SK-N-SH (cell line): ENCODE measurements at regions not wholly inside any gene's neighbourhood (a gene's known extent, or its start where the extent isn't known, plus 50 kb on each side); places are given as distances from the start of the nearest gene placed in this dataset.

Experiments used
- CTCF ChIA-PET: fragments of 300-600, 350-600 bp; formaldehyde crosslinking; extraction: SDS; loops from one replicate; lab custom pipeline; 2021; lab: Yijun Ruan, JAX
- POLR2A ChIA-PET: fragments of 350-600 bp; sonication (Branson Sonifier 250); formaldehyde crosslinking; extraction: SDS; loops from one replicate; lab custom pipeline; 2020; ENCODE audit warnings: antibody characterized with exemption, inconsistent platforms; lab: Yijun Ruan, JAX
- DNase-seq: peaks from one replicate; pipeline ENCODE4 v3.0.0; 2012
- H2AFZ ChIP-seq: fragments of 200-600 bp; sonication (generic); 2 replicates; pipeline ENCODE4 v1.8.1; 2016; ENCODE audit warnings: antibody characterized with exemption, mild to moderate bottlenecking, low read depth
- H3F3A ChIP-seq: fragments of 200-600 bp; sonication (generic); replicated peaks from 2 replicates; pipeline ENCODE3; 2016; ENCODE audit warnings: antibody characterized with exemption, mild to moderate bottlenecking; ENCODE audit not compliant: insufficient read depth
- H3K27ac ChIP-seq, 2 experiments: fragments of 200-500 bp in 1 of 2; fragments of 200-600 bp in 1 of 2; sonication (Bioruptor generic) in 1 of 2; sonication (generic), shearing (Covaris generic) in 1 of 2; 2 replicates each; pipeline versions ENCODE4 v1.5.1 to v1.6.1; 2014 to 2016; ENCODE audit warnings: low read depth in 2 of 2, inconsistent platforms in 1 of 2, low read length in 1 of 2, mild to moderate bottlenecking in 1 of 2, mixed read lengths in 1 of 2
- H3K27me3 ChIP-seq: fragments of 200-600 bp; sonication (generic), shearing (Covaris generic); 2 replicates; pipeline ENCODE4 v1.6.1; 2016; ENCODE audit warnings: mixed run types; ENCODE audit not compliant: insufficient read depth
- H3K36me3 ChIP-seq, 2 experiments: fragments of 200-500 bp in 1 of 2; fragments of 200-600 bp in 1 of 2; sonication (Bioruptor generic) in 1 of 2; sonication (generic) in 1 of 2; replicated peaks in 1 of 2; 2 replicates each; pipeline versions ENCODE3 to v1.5.1; 2014 to 2016; ENCODE audit warnings: low read length in 1 of 2, mild to moderate bottlenecking in 1 of 2; ENCODE audit not compliant: insufficient read depth in 2 of 2, control insufficient read depth in 1 of 2
- H3K4me1 ChIP-seq, 2 experiments: fragments of 200-500 bp in 1 of 2; fragments of 200-600 bp in 1 of 2; sonication (Bioruptor generic) in 1 of 2; sonication (generic), shearing (Covaris generic) in 1 of 2; 2 replicates each; pipeline versions ENCODE4 v1.5.1 to v1.6.1; 2014 to 2016; ENCODE audit warnings: low read depth in 1 of 2, low read length in 1 of 2, mixed run types in 1 of 2; ENCODE audit not compliant: insufficient read depth in 2 of 2, control insufficient read depth in 1 of 2
- H3K4me2 ChIP-seq: fragments of 200-600 bp; sonication (generic), shearing (Covaris generic); 2 replicates; pipeline ENCODE4 v1.6.1; 2017; ENCODE audit warnings: mixed run types
- H3K4me3 ChIP-seq, 2 experiments: fragments of 200-500 bp in 1 of 2; fragments of 200-600 bp in 1 of 2; sonication (Bioruptor generic) in 1 of 2; sonication (generic), shearing (Covaris generic) in 1 of 2; 2 replicates each; pipeline versions ENCODE4 v1.5.1 to v1.8.1; 2014 to 2016; ENCODE audit warnings: low read depth in 2 of 2, inconsistent platforms in 1 of 2, low read length in 1 of 2, mild to moderate bottlenecking in 1 of 2, mixed read lengths in 1 of 2, moderate library complexity in 1 of 2
- H3K79me2 ChIP-seq: fragments of 200-600 bp; sonication (generic); 2 replicates; pipeline ENCODE4 v1.8.1; 2017; ENCODE audit warnings: mild to moderate bottlenecking; ENCODE audit not compliant: insufficient read depth
- H3K9ac ChIP-seq: fragments of 200-600 bp; sonication (generic); 2 replicates; pipeline ENCODE4 v1.6.1; 2017; ENCODE audit warnings: mixed run types
- H3K9me2 ChIP-seq: fragments of 200-600 bp; sonication (generic); 2 replicates; pipeline ENCODE4 v1.6.1; 2017; ENCODE audit warnings: mixed run types
- H3K9me3 ChIP-seq: fragments of 200-600 bp; sonication (generic); 2 replicates; pipeline ENCODE4 v1.6.1; 2017; ENCODE audit warnings: mixed run types, mild to moderate bottlenecking, moderate library complexity
- H4K20me1 ChIP-seq: fragments of 200-600 bp; sonication (generic); 2 replicates; pipeline ENCODE4 v1.6.1; 2017; ENCODE audit warnings: mild to moderate bottlenecking, mixed run types; ENCODE audit not compliant: insufficient read depth
- CHD2 ChIP-seq: fragments of 150-350 bp; IDR thresholded peaks from 2 replicates; pipeline ENCODE4 v1.6.1; 2018; ENCODE audit warnings: low read length; ENCODE audit not compliant: partially characterized antibody
- ELF1 ChIP-seq: IDR thresholded peaks from 2 replicates; pipeline ENCODE4 v1.4.0; 2012
- FOSL2 ChIP-seq: IDR thresholded peaks from 2 replicates; pipeline ENCODE4 v1.4.0; 2012; ENCODE audit warnings: low read depth, mild to moderate bottlenecking, moderate library complexity, borderline replicate concordance
- GABPA ChIP-seq: IDR thresholded peaks from 2 replicates; pipeline ENCODE4 v1.4.0; 2012; ENCODE audit warnings: low read depth, mild to moderate bottlenecking
- GATA2 ChIP-seq: sonication (generic); formaldehyde crosslinking; IDR thresholded peaks from 2 replicates; pipeline ENCODE4 v1.5.0; 2020; ENCODE audit warnings: mild to moderate bottlenecking, missing genetic modification reagents
- IRF3 ChIP-seq: fragments of 150-350 bp; IDR thresholded peaks from 2 replicates; pipeline ENCODE4 v1.6.1; 2016; ENCODE audit warnings: mild to moderate bottlenecking, low read depth, low read length
- JUND ChIP-seq: IDR thresholded peaks from 2 replicates; pipeline ENCODE4 v1.4.0; 2012
- NFIC ChIP-seq: IDR thresholded peaks from 2 replicates; pipeline ENCODE4 v1.4.0; 2012; ENCODE audit warnings: borderline replicate concordance
- PBX3 ChIP-seq: IDR thresholded peaks from 2 replicates; pipeline ENCODE4; 2012
- POLR2AphosphoS5 ChIP-seq: IDR thresholded peaks from 2 replicates; pipeline ENCODE4 v1.6.1; 2012; ENCODE audit warnings: low read depth, low read length
- RCOR1 ChIP-seq: fragments of 150-350 bp; IDR thresholded peaks from 2 replicates; pipeline ENCODE4 v1.6.1; 2017; ENCODE audit warnings: antibody characterized with exemption, low read length
- RXRA ChIP-seq: IDR thresholded peaks from 2 replicates; pipeline ENCODE4 v1.4.0; 2012; ENCODE audit warnings: low read depth, mild to moderate bottlenecking, borderline replicate concordance
- SIN3A ChIP-seq: IDR thresholded peaks from 2 replicates; pipeline ENCODE4 v1.6.1; 2012; ENCODE audit warnings: low read depth, mild to moderate bottlenecking, low read length, moderate library complexity, borderline replicate concordance
- SMC3 ChIP-seq: IDR thresholded peaks from 2 replicates; pipeline ENCODE4 v1.6.1; 2012; ENCODE audit warnings: low read depth, low read length, improper control_type of control experiment
- TAF1 ChIP-seq: IDR thresholded peaks from 2 replicates; pipeline ENCODE4 v1.6.1; 2012; ENCODE audit warnings: low read depth, mild to moderate bottlenecking, low read length, moderate library complexity, borderline replicate concordance
- TCF12 ChIP-seq: IDR thresholded peaks from 2 replicates; pipeline ENCODE4 v1.4.0; 2012
- TEAD4 ChIP-seq: IDR thresholded peaks from 2 replicates; pipeline ENCODE4 v1.4.0; 2012; ENCODE audit warnings: mild to moderate bottlenecking, borderline replicate concordance; ENCODE audit not compliant: insufficient read depth
- USF1 ChIP-seq: IDR thresholded peaks from 2 replicates; pipeline ENCODE4 v1.4.0; 2012; ENCODE audit warnings: low read depth, borderline replicate concordance
- USF2 ChIP-seq: fragments of 150-350 bp; IDR thresholded peaks from 2 replicates; pipeline ENCODE4 v1.6.1; 2017; ENCODE audit warnings: antibody characterized with exemption, low read length, low read depth, borderline replicate concordance
- ZBTB33 ChIP-seq: IDR thresholded peaks from 2 replicates; pipeline ENCODE4 v1.4.0; 2012; ENCODE audit warnings: low read depth, borderline replicate concordance
- WGBS: methylation state at CpG from one replicate; pipeline ENCODE4 v1.1.6; 2017; ENCODE audit warnings: low lambda C conversion rate; 5-methylcytosine and 5-hydroxymethylcytosine counted together

GRCh38 chr10:9645928-9646600 lies 1371.6 kb upstream of the CELF2 start:
- Histone ChIP-seq H3K27me3 (no peaks in the 10 kb centered on the region), H3K27ac (no peak overlapping the region), H3K4me3 (no peak overlapping the region), H3F3A (no peaks in the 10 kb centered on the region), H3K4me2 (no peak overlapping the region), H2AFZ (no peak overlapping the region), H3K9ac (no peak overlapping the region), H3K9me2 (no peaks in the 10 kb centered on the region), H3K79me2 (no peaks in the 10 kb centered on the region), H3K4me1 (no peaks in the 10 kb centered on the region), H3K36me3 (no peaks in the 10 kb centered on the region), H4K20me1 (no peaks in the 10 kb centered on the region)
- ChIA-PET CTCF (no interaction called here), POLR2A (no interaction called here)
- WGBS = 2% methylated on average over 2 of the region's 2 CpGs
- TF ChIP-seq CHD2 (no peak), SIN3A (no peak), TEAD4 (no peak), GABPA (no peak), ZBTB33 (no peak), RXRA (no peak), TCF12 (no peak), GATA2 (CRISPR knock-in tag) (no peak), USF2 (no peak), TAF1 (no peak), RCOR1 (no peak), NFIC (no peak), ELF1 (no peak)
- TF ChIP-seq, all 33 proteins: peak for 0
- DNase-seq = no peak
- H3K9me3 ChIP-seq = 0 out of 2 replicates have a peak, but pooled peaks cover 3% of the 10 kb centered on the region

- Histone ChIP-seq H3K9me3 (no peaks in the 10 kb centered on the region), H4K20me1 (no peaks in the 10 kb centered on the region), H3K79me2 (no peaks in the 10 kb centered on the region), H3K27me3 (no peaks in the 10 kb centered on the region), H3K4me1 (no peaks in the 10 kb centered on the region), H3K9me2 (no peaks in the 10 kb centered on the region; the same call in 1 of the 2 replicates), H3K4me3 (no peak overlapping the region), H3F3A (no peaks in the 10 kb centered on the region), H3K36me3 (no peaks in the 10 kb centered on the region), H3K27ac (no peak overlapping the region), H3K4me2 (no peak overlapping the region), H3K9ac (no peak overlapping the region), H2AFZ (no peak overlapping the region)
- POLR2A ChIA-PET = no interaction called here
- no peak for TF ChIP-seq POLR2AphosphoS5
- TF ChIP-seq IRF3 = no peak
- no peak for TF ChIP-seq RXRA
- no peak for TF ChIP-seq PBX3
- TF ChIP-seq TAF1 = no peak
- no peak for TF ChIP-seq GABPA
- TF ChIP-seq ZBTB33 = no peak
- no peak for TF ChIP-seq SMC3
- TF ChIP-seq USF1 = no peak
- TF ChIP-seq JUND = no peak
- no peak for TF ChIP-seq FOSL2
- TF ChIP-seq RCOR1 = no peak
- CTCF ChIA-PET = no interaction called here
- WGBS = 10% methylated on average over 3 of the region's 3 CpGs
- DNase-seq = no peak
These were observed 1363.4 kb upstream of the CELF2 start for GRCh38 chr10:9654261-9654660.
